Glutamatergic neuron (in vitro differentiated cells): ENCODE measurements at regions not wholly inside any gene's neighbourhood (a gene's known extent, or its start where the extent isn't known, plus 50 kb on each side); places are given as distances from the start of the nearest gene placed in this dataset.

Source experiments
- DNase-seq: peaks from one replicate; pipeline ENCODE4 v3.0.0; 2022
- H3K27ac Mint-ChIP-seq: one replicate; pipeline ENCODE4 v1.8.0; 2020; ENCODE audit warnings: mild to moderate bottlenecking, mixed read lengths, inconsistent platforms; ENCODE audit not compliant: unreplicated experiment
- H3K27me3 Mint-ChIP-seq: one replicate; pipeline ENCODE4 v1.8.0; 2020; ENCODE audit warnings: mild to moderate bottlenecking, moderate library complexity, mixed read lengths, inconsistent platforms; ENCODE audit not compliant: unreplicated experiment
- H3K36me3 Mint-ChIP-seq: one replicate; pipeline ENCODE4 v1.8.0; 2020; ENCODE audit warnings: mild to moderate bottlenecking, mixed read lengths, inconsistent platforms; ENCODE audit not compliant: unreplicated experiment
- H3K4me1 Mint-ChIP-seq: one replicate; pipeline ENCODE4 v1.8.0; 2020; ENCODE audit warnings: mild to moderate bottlenecking, low read depth, mixed read lengths, inconsistent platforms; ENCODE audit not compliant: unreplicated experiment
- H3K4me3 Mint-ChIP-seq: one replicate; pipeline ENCODE4 v1.8.0; 2020; ENCODE audit warnings: mild to moderate bottlenecking, mixed read lengths, inconsistent platforms; ENCODE audit not compliant: unreplicated experiment
- H3K9me3 Mint-ChIP-seq: one replicate; pipeline ENCODE4 v1.8.0; 2020; ENCODE audit warnings: mild to moderate bottlenecking, moderate library complexity, mixed read lengths, inconsistent platforms; ENCODE audit not compliant: unreplicated experiment
- CTCF ChIP-seq: fragments of 200-600 bp; sonication (generic); IDR thresholded peaks from one replicate; pipeline ENCODE4 v1.5.0; 2021; ENCODE audit not compliant: partially characterized antibody, unreplicated experiment

- H3K27me3 Mint-ChIP-seq = no peaks in the 10 kb centered on the region
- H3K4me1 Mint-ChIP-seq = peaks cover 16% of the 10 kb centered on the region
- H3K9me3 Mint-ChIP-seq = no peaks in the 10 kb centered on the region
- H3K27ac Mint-ChIP-seq = no peak overlapping the region
- TF ChIP-seq CTCF = no peak
- no peak overlapping the region for H3K4me3 Mint-ChIP-seq
- DNase-seq = no peak
- H3K36me3 Mint-ChIP-seq = no peaks in the 10 kb centered on the region
Measured at GRCh38 chr14:96693987-96694386, 103.2 kb upstream of the VRK1 start.

DNA sequence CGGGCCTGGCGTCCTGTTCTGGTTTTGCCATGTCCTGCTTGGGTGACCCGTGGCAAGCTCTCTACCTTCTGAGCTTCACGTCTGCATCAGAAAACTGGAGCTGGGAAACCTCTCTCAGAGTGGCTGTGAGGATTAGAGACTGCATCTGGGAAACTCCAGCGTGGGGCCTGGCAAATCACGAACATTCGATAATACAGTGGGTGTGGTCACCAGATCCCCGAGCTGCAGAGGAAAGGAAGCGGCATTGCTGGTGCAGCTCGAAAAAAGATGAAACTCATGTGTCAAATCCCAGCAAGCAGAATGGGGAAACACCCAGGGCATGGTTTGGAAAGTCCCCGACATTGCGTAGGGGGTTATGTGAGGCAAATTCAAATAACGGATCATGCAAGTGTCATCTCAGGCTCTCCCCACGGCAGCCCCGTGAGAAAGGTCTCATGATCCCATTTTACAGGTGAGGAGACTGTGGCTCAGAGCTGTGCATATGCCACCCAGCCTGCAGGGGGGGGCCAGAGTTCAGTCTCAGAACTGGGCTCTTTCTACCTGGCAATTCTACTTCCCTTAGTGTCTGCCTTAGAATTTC, 98.1 kb upstream of the VRK1 start:
- H3K36me3 Mint-ChIP-seq = no peaks in the 10 kb centered on the region
- peaks cover 9% of the 10 kb centered on the region for H3K4me1 Mint-ChIP-seq
- H3K9me3 Mint-ChIP-seq = no peaks in the 10 kb centered on the region
- H3K27me3 Mint-ChIP-seq = no peaks in the 10 kb centered on the region
- no peak for DNase-seq
- no peak overlapping the region for H3K27ac Mint-ChIP-seq
- no peak overlapping the region for H3K4me3 Mint-ChIP-seq
- TF ChIP-seq CTCF = no peak

DNA sequence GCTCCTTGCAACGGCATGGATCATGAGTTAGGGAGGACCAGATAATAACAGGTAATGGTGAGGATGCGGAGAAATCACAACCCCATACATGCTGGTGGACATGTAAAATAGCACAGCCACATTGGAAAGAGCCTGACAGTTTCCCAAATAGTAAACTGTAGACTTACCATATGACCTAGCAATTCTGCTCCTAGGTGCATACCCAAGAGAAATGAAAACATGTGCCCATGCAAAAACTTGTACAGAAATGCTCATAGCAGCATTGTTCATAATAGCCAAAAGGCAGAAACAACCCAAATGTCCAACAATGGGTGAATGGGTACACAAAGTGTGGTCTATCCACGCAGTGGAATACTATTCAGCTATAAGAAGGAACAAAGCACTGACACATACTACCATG, 97.5 kb upstream of the VRK1 start:
- Mint-ChIP-seq H3K27me3 (no peaks in the 10 kb centered on the region), H3K4me3 (no peak overlapping the region), H3K9me3 (no peaks in the 10 kb centered on the region), H3K36me3 (no peaks in the 10 kb centered on the region), H3K4me1 (peaks cover 9% of the 10 kb centered on the region), H3K27ac (no peak overlapping the region)
- TF ChIP-seq CTCF = no peak
- no peak for DNase-seq

GRCh38 chr14:96702831-96703230, 94.4 kb upstream of the VRK1 start:
- H3K27ac Mint-ChIP-seq = no peak overlapping the region
- TF ChIP-seq CTCF = no peak
- no peak overlapping the region for H3K4me3 Mint-ChIP-seq
- H3K4me1 Mint-ChIP-seq = peaks cover 6% of the 10 kb centered on the region
- no peaks in the 10 kb centered on the region for H3K9me3 Mint-ChIP-seq
- DNase-seq = no peak
- H3K36me3 Mint-ChIP-seq = no peaks in the 10 kb centered on the region
- H3K27me3 Mint-ChIP-seq = no peaks in the 10 kb centered on the region

DNA sequence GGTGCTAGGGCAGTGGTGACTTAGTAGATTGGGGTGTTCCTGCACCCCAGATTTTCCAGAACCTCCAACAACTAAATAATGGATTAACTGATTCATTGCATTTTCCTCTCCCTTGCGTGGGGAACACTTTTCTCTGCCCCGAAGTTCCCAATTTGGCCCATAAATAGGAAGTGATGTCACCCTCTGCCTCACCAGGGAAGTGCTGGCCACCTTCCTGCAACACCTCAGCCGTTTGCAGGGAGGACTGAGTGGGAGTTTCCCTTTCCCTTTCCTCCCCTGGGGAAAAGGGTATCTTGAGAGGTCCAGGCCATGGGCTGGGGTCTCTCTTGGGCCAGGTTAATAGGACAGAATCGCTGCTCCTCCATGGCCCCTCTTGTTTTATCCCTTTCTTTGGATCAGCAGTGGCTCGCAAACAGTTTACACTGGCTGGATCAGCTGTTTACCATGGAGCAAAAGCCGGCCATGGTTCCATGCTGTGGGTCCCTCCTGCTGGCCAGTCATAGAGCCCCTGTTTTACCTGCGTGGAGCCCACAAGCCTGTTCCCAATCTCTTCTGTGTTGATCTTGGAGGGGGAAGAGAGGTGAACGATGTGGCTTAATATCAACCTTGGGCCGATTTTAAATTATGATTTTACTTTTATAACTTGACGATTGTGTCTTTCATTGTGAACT, 91.6 kb upstream of the VRK1 start:
- H3K4me1 Mint-ChIP-seq = no peaks in the 10 kb centered on the region

More for the DNA sequence above, 91.6 kb upstream of the VRK1 start:
- no peak for DNase-seq
- Mint-ChIP-seq H3K4me3 (no peak overlapping the region), H3K27me3 (no peaks in the 10 kb centered on the region), H3K9me3 (no peaks in the 10 kb centered on the region), H3K27ac (no peak overlapping the region), H3K36me3 (no peaks in the 10 kb centered on the region)
- TF ChIP-seq CTCF = no peak
